Upper lobe of right lung (tissue), 1 donor: ENCODE measurements at regions not wholly inside any gene's neighbourhood (a gene's known extent, or its start where the extent isn't known, plus 50 kb on each side); places are given as distances from the start of the nearest gene placed in this dataset.
"Not testable (repeated sequence)": the region's sequence is repeated elsewhere in the genome, so short reads cannot be mapped to it uniquely, and the experiment has no call there.

ENCODE experiments used
- ATAC-seq: fragments of 200-7000 bp; cut with Tn5 transposase; one replicate; pipeline ENCODE4 v1.9.1; 2020; ENCODE audit warnings: mild to moderate bottlenecking, moderate library complexity
- DNase-seq: peaks from one replicate; pipeline ENCODE4 v3.0.0-alpha.2; 2020
- H3K27ac ChIP-seq: fragments of 200-600 bp; one replicate; pipeline ENCODE4 v1.8.0; 2022
- H3K27me3 ChIP-seq: fragments of 200-600 bp; one replicate; pipeline ENCODE4 v1.8.0; 2022; ENCODE audit warnings: mild to moderate bottlenecking
- H3K36me3 ChIP-seq: fragments of 200-600 bp; one replicate; pipeline ENCODE4 v1.8.0; 2022
- H3K4me1 ChIP-seq: fragments of 200-600 bp; one replicate; pipeline ENCODE4 v1.8.0; 2022
- H3K4me3 ChIP-seq: fragments of 200-600 bp; one replicate; pipeline ENCODE4 v1.8.0; 2022; ENCODE audit warnings: mild to moderate bottlenecking
- H3K9me3 ChIP-seq: fragments of 200-600 bp; one replicate; pipeline ENCODE4 v1.8.0; 2022
- CTCF ChIP-seq: fragments of 200-600 bp; IDR thresholded peaks from one replicate; pipeline ENCODE4 v1.8.0; 2022; ENCODE audit warnings: antibody characterized with exemption
- intact Hi-C: fragments of 100-400 bp; cut with DNase I; formaldehyde crosslinking; loops from one replicate; pipeline ENCODE4 v1.11.0; 2022
- donor health status: DM: no; HTN: yes; CAD: no; lungs with severe emphysema.

GRCh38 chr12:88360343-88360742 is 218.2 kb downstream of the TMTC3 start:
- TF ChIP-seq CTCF: no peak
- H3K4me3 ChIP-seq: no peak overlapping the region
- H3K27ac ChIP-seq: no peak overlapping the region
- intact Hi-C loops: no loop called here
- no peaks in the 10 kb centered on the region for H3K4me1 ChIP-seq
- no peaks in the 10 kb centered on the region for H3K9me3 ChIP-seq
- DNase-seq (no peak), ATAC-seq (no peak)
- no peaks in the 10 kb centered on the region for H3K27me3 ChIP-seq
- no peaks in the 10 kb centered on the region for H3K36me3 ChIP-seq

- no peak for ATAC-seq
- H3K9me3 ChIP-seq: no peaks in the 10 kb centered on the region
- peaks cover 3% of the 10 kb centered on the region for H3K4me1 ChIP-seq
- no peak overlapping the region for H3K4me3 ChIP-seq
- H3K36me3 ChIP-seq: no peaks in the 10 kb centered on the region
- intact Hi-C loops: no loop called here
- TF ChIP-seq CTCF: no peak
- no peaks in the 10 kb centered on the region for H3K27me3 ChIP-seq
- H3K27ac ChIP-seq: no peak overlapping the region
- no peak for DNase-seq
Measured at GRCh38 chr12:88361493-88361892, 218.8 kb downstream of the KITLG start.

- TF ChIP-seq CTCF: no peak
- DNase-seq (no peak), ATAC-seq (no peak)
- no peaks in the 10 kb centered on the region for H3K27me3 ChIP-seq
- peaks cover 3% of the 10 kb centered on the region for H3K4me1 ChIP-seq
- H3K9me3 ChIP-seq: no peaks in the 10 kb centered on the region
- H3K4me3 ChIP-seq: no peak overlapping the region
- no peaks in the 10 kb centered on the region for H3K36me3 ChIP-seq
- intact Hi-C loops: no loop called here
- H3K27ac ChIP-seq: no peak overlapping the region
Measured at GRCh38 chr12:88362439-88362838, 217.8 kb downstream of the KITLG start.

GRCh38 chr12:88365403-88365802 is 214.9 kb downstream of the KITLG start:
- no peak for TF ChIP-seq CTCF
- DNase-seq (no peak), ATAC-seq (no peak)
- no peak overlapping the region for H3K27ac ChIP-seq
- no peak overlapping the region for H3K4me3 ChIP-seq
- no peaks in the 10 kb centered on the region for H3K9me3 ChIP-seq
- H3K36me3 ChIP-seq: no peaks in the 10 kb centered on the region
- no peaks in the 10 kb centered on the region for H3K27me3 ChIP-seq
- peaks cover 3% of the 10 kb centered on the region for H3K4me1 ChIP-seq
- intact Hi-C loops: no loop called here

- intact Hi-C loops: no loop called here
- no peak for DNase-seq
- no peak for ATAC-seq
- Histone ChIP-seq H3K4me1 (peaks cover 3% of the 10 kb centered on the region), H3K4me3 (no peak overlapping the region), H3K27ac (no peak overlapping the region), H3K27me3 (no peaks in the 10 kb centered on the region), H3K36me3 (no peaks in the 10 kb centered on the region), H3K9me3 (no peaks in the 10 kb centered on the region)
- no peak for TF ChIP-seq CTCF
Measured at GRCh38 chr12:88366101-88366500, 214.2 kb downstream of the KITLG start.

GRCh38 chr12:88367231-88367630 is 213.0 kb downstream of the KITLG start:
- no peak overlapping the region for H3K27ac ChIP-seq
- H3K9me3 ChIP-seq: no peaks in the 10 kb centered on the region
- no peaks in the 10 kb centered on the region for H3K27me3 ChIP-seq
- intact Hi-C loops: no loop called here
- peaks cover 3% of the 10 kb centered on the region for H3K4me1 ChIP-seq
- DNase-seq (no peak), ATAC-seq (no peak)
- H3K36me3 ChIP-seq: no peaks in the 10 kb centered on the region
- no peak overlapping the region for H3K4me3 ChIP-seq
- TF ChIP-seq CTCF: no peak

- H3K36me3 ChIP-seq, H3K27ac ChIP-seq, ATAC-seq, DNase-seq, H3K4me3 ChIP-seq, H3K27me3 ChIP-seq, intact Hi-C loops, H3K4me1 ChIP-seq, H3K9me3 ChIP-seq: not testable (repeated sequence)
Measured at GRCh38 chr12:88368077-88368476, 212.2 kb downstream of the KITLG start.
